ENCODE measurements at regions not wholly inside any gene's neighbourhood (a gene's known extent, or its start where the extent isn't known, plus 50 kb on each side); places are given as distances from the start of the nearest gene placed in this dataset.

DNA sequence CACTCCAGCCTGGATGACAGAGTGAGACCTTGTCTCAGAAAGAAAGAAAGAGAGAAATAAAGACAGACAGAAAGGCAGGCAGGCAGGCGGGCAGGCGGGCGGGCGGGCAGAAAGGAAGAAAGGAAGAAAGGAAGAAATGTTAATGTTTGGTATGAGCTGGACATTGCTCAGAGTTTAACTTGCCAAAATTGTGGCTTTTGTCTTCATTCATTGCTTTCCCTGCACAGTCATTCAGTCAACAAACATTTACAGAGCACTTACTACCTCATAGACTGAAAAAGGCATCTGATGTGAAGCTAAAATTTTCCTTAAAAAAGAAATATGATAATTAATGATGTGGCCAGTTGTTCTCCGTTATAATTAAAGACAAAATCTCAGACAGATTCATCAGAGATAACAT is 247.1 kb downstream of the SPTSSA start:
- no peak for DNase-seq (ENCODE audit: low spot score)

DNA sequence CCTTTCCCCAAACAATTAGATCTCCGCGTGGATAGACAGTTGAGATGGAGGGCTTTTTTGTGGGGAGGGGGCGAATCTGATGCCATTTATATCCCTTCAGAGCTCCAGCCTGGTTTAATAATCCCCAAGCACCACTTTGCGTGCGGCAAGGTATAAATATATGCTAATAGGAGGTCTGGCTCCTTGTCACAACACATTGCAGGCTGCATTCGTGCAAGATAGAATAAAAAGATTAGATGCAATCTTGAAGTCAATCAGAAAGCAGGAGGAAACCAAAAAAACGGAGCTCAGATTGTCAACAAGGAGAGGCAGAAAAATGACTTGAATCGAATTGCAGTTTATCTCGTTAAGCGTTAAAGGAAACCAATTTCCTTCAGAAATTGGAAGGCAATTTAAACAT is 248.7 kb downstream of the SPTSSA start:
- DNase-seq (ENCODE audit: low spot score): no peak

DNA sequence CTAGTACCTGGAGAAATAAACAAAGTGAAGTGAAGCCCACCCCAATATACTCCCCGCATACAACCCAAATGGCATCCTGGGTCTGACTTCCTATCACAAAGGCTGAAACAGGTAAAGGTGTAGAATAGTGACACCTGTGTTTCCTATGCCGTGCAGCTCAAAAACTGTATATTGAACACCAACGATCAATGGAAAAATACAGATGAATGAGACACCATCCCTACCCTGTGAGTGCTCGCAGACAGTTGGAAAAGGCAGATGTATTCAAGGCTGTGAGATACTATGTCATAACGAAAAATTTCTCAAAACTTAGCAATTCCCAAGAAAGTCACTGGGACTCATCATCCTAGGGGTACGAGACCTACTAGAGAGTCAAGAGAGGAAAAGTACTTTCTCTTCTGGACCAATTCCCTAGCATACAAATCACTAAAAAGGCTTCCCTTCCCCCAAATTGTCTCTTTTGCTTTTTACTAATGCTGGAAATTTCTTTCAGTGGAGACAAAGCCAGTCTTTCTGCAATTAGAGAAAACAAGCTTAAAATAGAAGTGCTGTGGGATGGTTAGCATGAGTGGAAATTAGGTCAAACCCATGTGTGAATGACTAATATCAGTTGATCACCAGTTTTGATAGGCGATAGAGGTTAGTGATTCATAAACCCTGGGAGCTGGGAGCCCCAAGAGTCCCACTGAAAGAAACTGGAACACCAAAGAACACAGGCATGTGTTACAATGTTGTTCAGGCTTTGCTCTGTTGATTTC is 249.7 kb downstream of the SPTSSA start:
- no peak for DNase-seq (ENCODE audit: low spot score)

DNA sequence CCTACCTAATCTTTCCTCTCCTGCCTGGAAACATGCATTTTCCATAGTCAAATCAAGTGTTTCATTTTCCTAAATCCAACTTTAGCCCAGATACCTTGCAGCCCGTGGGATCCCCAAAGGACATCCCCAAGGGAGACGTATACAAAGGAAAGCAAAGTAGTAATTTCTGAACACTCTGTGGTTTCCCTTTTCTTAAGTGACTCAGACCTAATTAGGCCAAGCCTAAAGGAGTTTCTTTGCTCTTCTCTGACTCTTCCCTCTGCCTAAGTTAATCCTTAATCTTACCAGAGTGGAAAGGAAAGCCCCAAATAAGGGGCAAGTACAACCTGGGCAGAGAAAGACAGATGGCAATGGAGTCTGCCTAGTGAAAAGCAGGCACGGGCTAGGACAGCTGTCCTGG is 250.3 kb downstream of the SPTSSA start:
- DNase-seq (ENCODE audit: low spot score): no peak

DNA sequence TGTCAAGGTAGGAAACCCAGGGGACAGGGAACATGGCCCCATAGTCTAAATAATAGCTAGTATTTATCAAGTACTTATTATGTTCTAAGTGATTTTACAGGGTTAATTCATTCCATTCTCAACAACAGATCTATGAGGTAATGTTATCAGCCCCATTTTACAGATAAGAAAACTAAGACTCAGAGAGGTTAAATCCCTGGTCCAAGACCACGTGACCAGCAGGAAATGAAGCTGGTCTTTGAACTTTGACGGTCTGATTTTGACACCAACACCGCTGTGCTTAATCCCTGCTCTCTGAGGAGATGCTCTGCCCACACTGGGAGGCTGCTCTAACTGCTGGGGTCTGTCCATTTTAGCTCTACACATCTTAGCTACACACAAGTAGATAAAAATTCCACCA is 253.5 kb downstream of the SPTSSA start:
- no peak for DNase-seq (ENCODE audit: low spot score)

DNA sequence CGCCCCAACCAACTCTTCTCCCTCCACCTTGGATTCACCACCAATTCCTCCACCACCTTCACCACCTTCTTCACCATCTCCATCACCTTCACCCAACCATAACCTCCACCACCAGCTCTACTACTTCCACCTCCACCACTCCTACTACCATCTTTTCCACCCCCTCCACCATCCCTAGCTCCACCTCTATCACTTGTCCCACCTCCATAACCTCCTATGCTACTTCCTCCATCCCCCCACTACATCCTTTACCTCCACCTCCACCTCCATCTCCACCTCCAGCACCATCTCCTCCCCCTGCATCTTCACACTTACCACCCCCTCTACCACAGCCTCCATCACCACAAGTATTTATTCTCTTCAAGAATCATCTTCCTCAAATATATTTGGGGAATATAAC is 254.9 kb upstream of the EGLN3 start:
- DNase-seq (ENCODE audit: low spot score): no peak

DNA sequence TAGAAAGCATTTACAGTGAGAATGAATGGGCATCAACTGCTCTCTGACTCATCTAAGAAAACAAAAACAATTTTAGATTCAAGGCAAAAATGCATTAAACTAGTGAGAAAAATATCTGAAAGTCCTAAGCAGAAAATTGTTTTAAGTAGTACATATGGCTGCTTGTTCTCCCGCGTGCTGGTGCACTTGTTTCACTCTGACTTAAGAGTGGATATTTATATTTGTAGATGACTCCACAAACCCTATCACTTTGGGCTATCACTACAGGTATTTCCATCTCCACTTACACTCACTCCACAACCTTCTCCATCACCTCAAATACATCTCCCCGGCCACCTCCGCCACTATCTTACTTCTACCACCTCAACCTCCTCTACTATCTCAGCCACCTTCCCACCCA is 253.9 kb upstream of the EGLN3 start:
- DNase-seq (ENCODE audit: low spot score): no peak

DNA sequence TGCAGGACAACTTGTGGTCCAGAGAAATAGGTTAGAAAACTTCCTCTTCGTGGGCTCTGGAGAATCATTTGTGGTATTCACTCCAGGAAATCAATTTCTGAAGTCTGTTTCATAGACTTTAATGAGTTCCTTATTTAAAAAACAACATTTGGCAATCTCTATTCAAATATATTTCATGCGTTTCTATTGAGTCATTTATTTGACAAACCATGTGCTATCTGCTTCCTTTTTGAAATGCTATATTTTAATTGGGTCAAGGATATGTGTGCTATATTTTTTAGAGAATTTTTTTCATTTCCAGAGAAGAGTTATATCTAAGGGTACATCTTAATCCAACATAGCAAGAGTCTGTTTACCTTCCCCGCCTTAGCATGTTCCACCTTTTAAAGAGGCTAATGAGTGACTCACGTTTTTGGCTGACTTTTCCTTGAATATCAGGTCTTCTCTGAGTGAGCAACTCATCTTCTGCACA is 252.4 kb upstream of the EGLN3 start:
- peak; percentile 18 for DNase-seq (ENCODE audit: low spot score)

DNA sequence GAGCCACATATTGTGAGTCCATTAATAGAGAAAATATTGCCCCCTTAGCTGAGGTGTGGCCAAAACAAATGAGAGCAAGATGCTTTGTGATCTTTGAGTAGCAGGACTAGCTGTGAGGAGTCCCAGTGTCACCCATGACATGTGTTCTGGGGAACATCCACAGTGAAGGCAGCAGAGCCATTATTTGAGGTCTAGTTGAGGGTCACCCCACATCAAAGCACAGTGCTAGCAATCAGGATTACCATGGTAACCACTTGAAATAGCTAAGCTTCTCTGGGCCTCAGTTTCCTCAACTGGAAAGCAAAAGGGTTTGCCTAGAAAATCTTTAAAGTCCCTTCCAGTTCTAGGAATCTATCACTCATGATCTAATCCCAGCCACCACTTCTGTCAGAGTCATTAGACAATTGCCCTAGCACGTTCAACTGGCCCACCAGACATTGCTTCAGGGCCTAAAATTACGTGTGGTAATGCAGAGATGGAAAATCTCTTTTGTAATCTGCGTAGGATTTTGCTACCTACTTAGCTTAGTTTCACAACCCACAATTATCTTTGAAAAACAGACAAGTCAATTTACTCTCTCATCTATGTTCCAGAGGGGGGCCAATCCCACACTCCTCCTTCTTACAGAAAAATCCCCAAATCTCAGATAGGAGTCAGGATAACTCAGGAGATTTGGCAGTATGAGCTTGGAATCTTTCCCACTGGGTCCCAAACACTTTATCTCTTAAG is 251.2 kb upstream of the EGLN3 start:
- DNase-seq (ENCODE audit: low spot score): no peak

DNA sequence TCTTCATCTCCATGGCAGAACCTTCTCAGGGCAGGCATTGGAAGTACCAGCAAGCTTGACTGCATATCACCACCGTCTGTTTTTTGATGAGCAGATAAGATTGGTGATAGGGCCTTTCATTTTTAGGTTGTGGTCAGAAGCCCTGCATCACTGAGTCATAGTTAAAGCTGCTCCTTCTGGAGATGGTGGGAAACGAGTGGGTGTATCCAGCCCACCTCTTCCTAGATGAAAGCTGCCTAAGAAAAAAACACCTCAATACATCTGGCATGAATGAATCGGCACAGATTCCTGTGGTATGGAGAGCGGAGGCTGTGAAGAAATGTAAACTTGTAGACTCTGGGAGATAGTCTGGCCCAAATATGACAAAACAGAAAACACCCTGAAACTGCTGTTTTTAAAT is 248.7 kb upstream of the EGLN3 start:
- DNase-seq (ENCODE audit: low spot score): no peak

DNA sequence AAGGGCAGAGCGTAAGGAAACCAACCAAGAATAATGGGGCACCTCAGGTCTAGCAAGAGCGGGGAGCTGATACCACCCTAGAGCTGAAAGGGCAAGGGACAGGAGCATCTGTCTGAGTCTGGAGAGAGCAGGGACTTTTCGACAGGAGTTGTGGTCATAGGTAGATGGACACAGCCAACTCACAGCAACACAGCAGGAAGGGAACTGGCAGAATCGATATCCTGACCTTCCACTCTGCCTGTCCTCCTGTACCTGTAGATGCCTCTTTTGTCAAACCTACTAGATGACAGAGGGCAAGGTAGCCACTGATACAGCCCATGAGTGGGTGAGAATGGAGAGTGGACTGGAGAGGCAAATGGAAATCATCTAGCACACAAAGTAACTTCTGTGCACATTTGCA is 247.2 kb upstream of the EGLN3 start:
- no peak for DNase-seq (ENCODE audit: low spot score)

DNA sequence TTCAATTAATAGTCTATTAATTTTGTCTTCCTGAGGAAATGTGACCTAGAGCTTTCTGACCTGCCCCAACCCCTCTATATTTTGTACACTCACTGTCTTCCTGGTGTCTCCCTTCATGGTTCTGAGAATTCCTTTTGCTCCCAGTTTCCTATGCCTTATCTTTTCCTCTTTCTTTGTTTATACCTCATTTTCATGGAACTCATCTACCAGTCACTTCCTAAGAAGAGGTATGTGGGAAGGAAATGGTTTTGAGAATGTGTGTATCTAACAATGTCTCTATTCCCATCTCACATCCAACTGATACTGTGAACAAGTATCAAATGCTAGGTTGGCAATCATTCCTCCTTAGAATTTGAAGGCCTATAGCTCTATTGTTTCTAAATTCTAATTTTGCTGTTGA is 245.1 kb upstream of the EGLN3 start:
- no peak for DNase-seq (ENCODE audit: low spot score)

DNA sequence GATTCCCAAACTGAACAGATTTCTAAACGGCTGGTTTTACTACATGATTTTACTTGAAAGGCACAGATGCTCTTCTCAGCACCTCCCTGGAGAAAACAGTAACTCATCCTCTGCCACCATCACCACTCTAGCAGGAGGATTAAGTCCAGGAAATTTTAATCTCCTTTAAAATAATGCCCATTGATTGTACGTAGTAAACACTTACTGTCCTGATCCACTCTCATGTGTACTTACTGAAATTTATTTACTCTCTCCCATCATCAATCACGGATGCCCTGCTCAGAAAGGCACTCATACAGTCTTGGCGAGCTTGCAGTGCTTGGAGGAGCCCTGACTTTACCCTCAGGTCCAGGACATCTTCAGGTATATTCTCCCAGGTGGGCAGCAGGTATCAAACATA is 239.8 kb upstream of the EGLN3 start:
- DNase-seq (ENCODE audit: low spot score): no peak

DNA sequence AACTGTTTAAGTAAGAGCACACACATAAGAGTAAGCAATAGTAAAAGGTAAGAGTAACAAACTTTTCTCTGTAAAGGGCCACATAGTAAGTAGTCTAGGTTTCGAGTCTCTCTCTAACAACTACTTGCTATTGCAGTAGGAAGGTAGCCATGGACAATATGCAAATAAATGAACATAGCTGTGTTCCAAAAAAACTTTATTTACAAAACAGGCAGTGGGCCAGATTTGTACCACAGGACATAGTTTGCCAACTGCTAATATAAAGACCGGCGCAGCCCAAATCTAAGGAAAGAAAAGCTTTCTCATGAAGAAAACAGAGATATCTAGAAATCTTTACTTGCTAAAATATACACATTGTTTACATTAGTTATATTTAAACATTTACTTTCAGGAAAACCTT is 239.0 kb upstream of the EGLN3 start:
- DNase-seq (ENCODE audit: low spot score): no peak

DNA sequence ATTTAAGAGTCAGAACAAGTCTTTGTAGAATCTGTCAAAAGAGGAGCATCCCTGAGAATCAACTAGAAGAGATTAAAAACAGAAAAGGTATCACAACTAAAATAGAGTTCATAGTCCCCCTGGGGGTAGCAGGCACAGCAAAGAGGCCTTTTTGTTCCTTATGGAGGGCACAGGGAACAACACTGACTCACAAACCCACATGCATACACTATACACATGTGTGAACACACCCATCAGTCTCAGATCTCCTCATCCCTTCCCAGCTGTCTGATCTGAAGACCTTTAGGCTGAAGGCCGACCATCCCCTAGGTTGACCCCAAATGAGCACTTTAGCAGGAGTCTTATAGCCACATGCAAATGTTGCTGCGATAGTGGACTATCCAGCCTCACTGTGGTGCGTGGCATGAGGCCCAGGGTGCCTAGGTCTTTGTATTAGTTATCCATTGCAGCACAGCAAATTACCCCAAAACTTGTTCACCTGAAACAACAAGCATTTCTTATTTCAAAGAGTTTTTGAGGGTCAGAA is 236.7 kb upstream of the EGLN3 start:
- DNase-seq (ENCODE audit: low spot score): no peak

DNA sequence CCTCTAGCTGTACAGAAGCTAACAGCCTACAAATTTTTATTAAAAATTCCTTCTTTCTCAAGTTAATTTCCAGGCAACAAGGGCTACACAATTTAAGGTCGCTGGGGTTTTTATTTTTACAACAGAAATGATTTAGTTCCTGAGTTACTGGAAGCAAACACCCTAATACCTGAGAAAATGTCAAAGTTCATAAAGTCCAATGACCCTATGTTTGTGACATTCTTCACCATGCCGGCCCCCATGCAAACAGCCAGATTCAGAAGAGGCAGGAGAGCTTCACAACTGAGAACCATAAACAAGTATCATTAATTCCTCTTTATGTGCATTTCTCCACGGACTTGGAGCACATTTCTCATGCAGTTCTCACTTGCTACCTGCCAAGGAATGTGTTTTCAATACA is 236.2 kb upstream of the EGLN3 start:
- DNase-seq (ENCODE audit: low spot score): no peak

DNA sequence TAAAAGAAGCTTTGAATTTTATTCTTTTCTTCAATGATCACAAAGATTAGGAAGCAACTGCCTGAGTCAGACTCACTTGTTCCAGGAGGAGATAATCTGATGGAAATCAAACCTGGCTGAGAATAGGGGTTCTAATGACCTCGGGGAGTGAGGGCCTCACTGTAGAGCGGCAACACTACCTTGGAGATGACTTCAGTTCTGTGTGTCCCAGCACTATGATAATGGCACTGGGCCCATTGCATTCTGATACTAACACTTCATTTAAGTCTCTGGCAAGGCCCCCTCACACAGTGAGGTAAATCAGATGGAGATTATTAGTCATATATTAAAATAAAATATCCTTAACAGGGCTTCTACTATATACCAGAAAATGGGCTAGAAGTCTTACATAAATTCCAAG is 233.3 kb upstream of the EGLN3 start:
- DNase-seq (ENCODE audit: low spot score): no peak

DNA sequence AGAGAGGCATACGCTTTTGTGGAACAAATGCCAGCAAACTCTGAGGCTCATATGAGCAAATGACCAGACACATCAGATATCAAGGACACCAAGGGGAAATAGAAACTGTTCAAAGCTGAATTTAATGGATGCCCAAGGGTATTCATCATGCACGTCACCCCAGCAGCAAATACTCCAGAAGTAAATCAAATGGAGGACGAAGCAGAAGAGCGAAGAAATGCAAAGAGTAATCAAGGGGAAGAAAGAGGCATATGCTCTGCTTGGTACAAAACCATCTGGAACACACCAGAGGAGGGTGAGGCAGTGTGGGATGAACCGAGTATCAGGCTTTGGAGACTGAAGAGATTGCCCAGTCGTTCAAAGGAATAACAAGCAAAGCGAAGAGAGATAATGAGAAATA is 232.6 kb upstream of the EGLN3 start:
- no peak for DNase-seq (ENCODE audit: low spot score)

DNA sequence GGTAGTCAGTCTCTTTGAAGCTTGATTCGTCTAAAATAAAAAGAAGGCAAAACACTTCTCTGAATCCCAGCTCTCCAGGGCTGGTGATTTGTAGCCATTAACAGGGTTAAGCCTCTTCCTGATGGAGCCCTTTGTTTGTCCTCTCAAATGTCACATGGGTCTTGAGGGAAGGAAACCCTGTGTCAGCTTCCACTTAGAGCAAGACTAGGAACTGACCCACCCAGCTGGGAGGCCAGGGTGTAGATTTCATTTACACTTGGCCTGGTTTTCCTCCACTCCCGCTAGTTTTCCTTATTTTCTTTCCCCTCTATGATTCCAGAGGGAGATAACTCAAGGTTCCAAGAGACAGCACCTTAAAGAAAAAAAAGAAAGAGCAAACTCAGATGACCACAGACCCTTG is 230.5 kb upstream of the EGLN3 start:
- peak; percentile 16 for DNase-seq (ENCODE audit: low spot score)

DNA sequence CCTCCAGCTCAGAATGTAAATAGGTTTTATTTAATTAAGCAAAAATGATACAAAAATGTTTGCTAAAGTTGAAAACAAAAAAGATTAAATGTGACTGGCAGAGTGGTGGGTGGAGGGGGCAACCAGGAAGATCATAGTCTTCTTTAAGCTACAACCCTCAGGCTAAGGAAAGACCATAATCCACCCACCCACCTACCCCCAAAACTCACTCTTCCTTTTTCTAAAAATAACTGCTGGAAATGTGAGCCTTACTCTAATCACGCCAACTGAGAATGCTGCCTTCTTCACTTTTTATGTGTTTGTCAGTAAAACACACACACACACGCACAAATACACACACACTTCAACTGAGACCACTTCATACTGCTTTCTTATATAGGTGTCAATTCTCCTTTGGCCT is 230.0 kb upstream of the EGLN3 start:
- DNase-seq (ENCODE audit: low spot score): no peak

DNA sequence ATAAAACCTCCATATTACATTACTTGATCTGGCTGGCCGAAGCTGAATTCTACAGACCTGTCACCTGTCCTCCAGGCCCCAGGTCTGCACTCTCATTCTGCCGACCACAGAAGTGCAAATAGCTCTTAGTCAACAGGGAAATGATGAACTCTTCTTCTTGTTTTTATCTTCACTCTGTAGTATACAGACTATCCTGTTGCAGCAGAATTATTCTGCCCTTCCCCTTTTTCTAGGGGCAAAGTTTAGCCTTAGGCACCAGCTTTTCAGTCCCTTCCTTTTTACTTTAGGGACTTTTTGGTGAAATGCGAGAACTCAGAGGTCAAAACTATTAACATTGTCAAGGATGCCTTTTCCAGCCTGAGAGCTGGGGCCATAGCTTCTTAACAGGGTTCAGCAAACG is 229.6 kb upstream of the EGLN3 start:
- peak; percentile 23 for DNase-seq (ENCODE audit: low spot score)

DNA sequence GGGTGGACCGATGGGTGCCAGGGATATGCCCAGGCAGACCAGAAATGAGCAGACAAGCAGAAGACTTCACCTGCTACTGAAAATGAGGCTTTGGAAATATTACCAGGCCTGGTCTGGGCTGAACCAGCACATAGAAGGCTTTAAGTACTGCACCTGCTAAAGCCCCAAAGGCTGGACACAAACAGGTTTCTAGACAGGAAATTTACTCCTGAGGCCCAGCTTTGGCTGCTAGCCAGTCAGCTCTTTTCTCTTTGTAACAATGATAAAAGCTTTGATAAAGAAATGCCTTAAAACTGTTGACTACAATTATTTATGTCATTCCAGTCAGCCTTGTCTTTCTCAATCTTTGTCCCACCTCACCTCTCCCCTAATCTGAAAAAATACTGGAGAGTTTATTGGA is 228.9 kb upstream of the EGLN3 start:
- peak; percentile 61 for DNase-seq (ENCODE audit: low spot score)

DNA sequence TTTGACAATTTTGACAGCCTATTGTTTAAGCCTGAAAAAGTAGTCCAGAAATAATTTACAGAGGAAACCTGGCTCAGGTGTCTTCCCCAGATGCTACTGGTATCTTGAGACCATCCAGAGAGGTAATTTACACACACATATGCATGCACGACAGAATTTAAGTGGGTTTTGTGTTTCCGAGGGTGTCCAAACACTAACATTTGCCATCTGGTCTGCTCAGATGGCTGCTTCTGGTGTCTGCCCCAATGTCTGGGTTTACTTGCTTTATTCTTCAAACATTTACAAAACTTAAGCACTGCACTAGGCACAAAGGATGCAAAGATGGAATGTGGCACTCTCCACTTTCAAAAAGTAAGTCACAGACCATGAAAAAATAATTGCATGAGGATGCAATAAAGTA is 226.6 kb upstream of the EGLN3 start:
- DNase-seq (ENCODE audit: low spot score): no peak
